Fibroblast of lung (primary cell): ENCODE measurements at regions not wholly inside any gene's neighbourhood (a gene's known extent, or its start where the extent isn't known, plus 50 kb on each side); places are given as distances from the start of the nearest gene placed in this dataset.

Experiments used
- DNase-seq, 2 donors: peaks; one replicate each; pipeline versions ENCODE4 v3.0.0 to v3.0.0-alpha.2; 2010; ENCODE audit warnings: low read depth in 2 of 2
- H2AFZ ChIP-seq: 2 replicates; pipeline ENCODE4 v1.5.1; 2012; ENCODE audit warnings: low read length, control low read depth, inconsistent platforms
- H3K27ac ChIP-seq: 2 replicates; pipeline ENCODE4 v1.5.1; 2011; ENCODE audit warnings: low read length, control low read depth; ENCODE audit not compliant: insufficient read depth
- H3K27me3 ChIP-seq: 2 replicates; pipeline ENCODE4 v1.5.1; 2011; ENCODE audit warnings: mild to moderate bottlenecking, low read length; ENCODE audit not compliant: control insufficient read depth, insufficient read depth
- H3K36me3 ChIP-seq: 2 replicates; pipeline ENCODE4 v1.5.1; 2011; ENCODE audit warnings: low read length; ENCODE audit not compliant: control insufficient read depth, insufficient read depth
- H3K4me1 ChIP-seq: 2 replicates; pipeline ENCODE4 v1.5.1; 2011; ENCODE audit warnings: low read length; ENCODE audit not compliant: control insufficient read depth, insufficient read depth; ENCODE audit errors: extremely low read depth
- H3K4me2 ChIP-seq: 2 replicates; pipeline ENCODE4 v1.5.1; 2011; ENCODE audit warnings: low read length, control low read depth; ENCODE audit not compliant: insufficient read depth; ENCODE audit errors: extremely low read depth
- H3K4me3 ChIP-seq, 4 experiments: fragments of 200-600 bp in 1 of 4; sonication (generic) in 1 of 4; replicated peaks in 1 of 4; 2 replicates each; pipeline ENCODE4 v1.5.1; 2011 to 2016; ENCODE audit warnings: low read length in 4 of 4, low read depth in 3 of 4, mild to moderate bottlenecking in 3 of 4, control low read depth in 2 of 4, inconsistent platforms in 1 of 4, mixed read lengths in 1 of 4; ENCODE audit not compliant: insufficient read depth in 1 of 4; ENCODE audit errors: control extremely low read depth in 1 of 4
- H3K79me2 ChIP-seq: 2 replicates; pipeline ENCODE4 v1.5.1; 2012; ENCODE audit warnings: mild to moderate bottlenecking, low read length, inconsistent platforms; ENCODE audit not compliant: control insufficient read depth, insufficient read depth
- H3K9ac ChIP-seq: 2 replicates; pipeline ENCODE4 v1.5.1; 2011; ENCODE audit warnings: mild to moderate bottlenecking, low read length, control low read depth; ENCODE audit not compliant: insufficient read depth
- H3K9me3 ChIP-seq: 2 replicates; pipeline ENCODE4 v1.5.1; 2012; ENCODE audit warnings: low read depth, low read length; ENCODE audit not compliant: control insufficient read depth, insufficient read depth
- H4K20me1 ChIP-seq: 2 replicates; pipeline ENCODE4 v1.5.1; 2011; ENCODE audit warnings: low read length; ENCODE audit not compliant: control insufficient read depth, insufficient read depth; ENCODE audit errors: extremely low read depth
- CTCF ChIP-seq, 2 donors: IDR thresholded peaks in 1 of 2; conservative IDR thresholded peaks in 1 of 2; 1 replicate in 1 of 2; 2 replicates in 1 of 2; pipeline ENCODE4 v1.5.1; 2011 to 2012; ENCODE audit warnings: low read length in 2 of 2, control low read depth in 1 of 2, inconsistent platforms in 1 of 2, low read depth in 1 of 2, mild to moderate bottlenecking in 1 of 2
- EZH2 ChIP-seq: IDR thresholded peaks from 2 replicates; pipeline ENCODE4 v1.5.1; 2012; ENCODE audit warnings: low read length, control low read depth, mild to moderate bottlenecking; ENCODE audit errors: missing control alignments

- TF ChIP-seq EZH2 (no peak), CTCF (conservative IDR thresholded peaks at IDR 0.05 in 1 of 2, IDR thresholded peaks at IDR 0.05 in 1 of 2; ENCODE audit: low read depth in 1 of 2, low read length in 2 of 2) (no peak)
- DNase-seq: no peak
- Histone ChIP-seq H3K27me3 (no peaks in the 10 kb centered on the region), H3K79me2 (no peaks in the 10 kb centered on the region), H3K9me3 (no peaks in the 10 kb centered on the region), H3K9ac (no peak overlapping the region), H3K4me1 (no peaks in the 10 kb centered on the region), H3K4me3 (no peak overlapping the region), H3K36me3 (no peaks in the 10 kb centered on the region), H2AFZ (no peak overlapping the region), H3K4me2 (no peak overlapping the region), H3K27ac (no peak overlapping the region), H4K20me1 (no peaks in the 10 kb centered on the region)
Measured at GRCh38 chr3:95084738-95085137, 1021.9 kb downstream of the NSUN3 start.

- no peak overlapping the region for H3K4me3 ChIP-seq
- no peaks in the 10 kb centered on the region for H3K27me3 ChIP-seq
- no peak overlapping the region for H2AFZ ChIP-seq
- no peak for DNase-seq
- H3K27ac ChIP-seq: no peak overlapping the region
- H4K20me1 ChIP-seq: no peaks in the 10 kb centered on the region
- H3K79me2 ChIP-seq: no peaks in the 10 kb centered on the region
- no peak overlapping the region for H3K4me2 ChIP-seq
- H3K36me3 ChIP-seq: no peaks in the 10 kb centered on the region
- H3K4me1 ChIP-seq: no peaks in the 10 kb centered on the region
- H3K9ac ChIP-seq: no peak overlapping the region
- TF ChIP-seq CTCF (conservative IDR thresholded peaks at IDR 0.05 in 1 of 2, IDR thresholded peaks at IDR 0.05 in 1 of 2; ENCODE audit: low read depth in 1 of 2, low read length in 2 of 2): no peak
- no peak for TF ChIP-seq EZH2
- H3K9me3 ChIP-seq: no peaks in the 10 kb centered on the region
Measured at GRCh38 chr3:95088464-95088863, 1025.6 kb downstream of the NSUN3 start.

GRCh38 chr3:95097493-95097892 is 1034.6 kb downstream of the NSUN3 start:
- H4K20me1 ChIP-seq: no peaks in the 10 kb centered on the region
- no peaks in the 10 kb centered on the region for H3K9me3 ChIP-seq
- H3K9ac ChIP-seq: no peak overlapping the region
- no peak overlapping the region for H3K4me3 ChIP-seq
- H3K79me2 ChIP-seq: no peaks in the 10 kb centered on the region
- H3K27ac ChIP-seq: no peak overlapping the region
- H3K4me2 ChIP-seq: no peak overlapping the region
- H2AFZ ChIP-seq: no peak overlapping the region
- no peaks in the 10 kb centered on the region for H3K4me1 ChIP-seq
- no peaks in the 10 kb centered on the region for H3K36me3 ChIP-seq
- no peaks in the 10 kb centered on the region for H3K27me3 ChIP-seq
- TF ChIP-seq EZH2 (no peak), CTCF (conservative IDR thresholded peaks at IDR 0.05 in 1 of 2, IDR thresholded peaks at IDR 0.05 in 1 of 2; ENCODE audit: low read depth in 1 of 2, low read length in 2 of 2) (no peak)
- no peak for DNase-seq
